KMS-11 (cell line): ENCODE measurements at regions not wholly inside any gene's neighbourhood (a gene's known extent, or its start where the extent isn't known, plus 50 kb on each side); places are given as distances from the start of the nearest gene placed in this dataset.

ENCODE experiments used
- H2AFZ ChIP-seq: fragments of 200-600 bp; sonication (generic); 2 replicates; pipeline ENCODE4 v1.6.1; 2016; ENCODE audit warnings: antibody characterized with exemption, mixed run types, low read depth
- H3K27ac ChIP-seq: fragments of 200-600 bp; sonication (generic); 2 replicates; pipeline ENCODE4 v1.6.1; 2016; ENCODE audit warnings: mild to moderate bottlenecking, mixed run types
- H3K27me3 ChIP-seq: fragments of 200-600 bp; sonication (generic); 2 replicates; pipeline ENCODE4 v1.6.1; 2017; ENCODE audit warnings: mild to moderate bottlenecking, low read depth, mixed run types, moderate library complexity; ENCODE audit not compliant: insufficient read depth
- H3K36me3 ChIP-seq: fragments of 200-600 bp; sonication (generic); 2 replicates; pipeline ENCODE4 v1.6.1; 2017; ENCODE audit warnings: mild to moderate bottlenecking, mixed run types; ENCODE audit not compliant: insufficient read depth
- H3K4me1 ChIP-seq: fragments of 200-600 bp; sonication (generic); 2 replicates; pipeline ENCODE4 v1.6.1; 2016; ENCODE audit warnings: mild to moderate bottlenecking, low read depth, mixed run types; ENCODE audit not compliant: poor library complexity, severe bottlenecking
- H3K4me2 ChIP-seq: fragments of 200-600 bp; sonication (generic); 2 replicates; pipeline ENCODE4 v1.7.0; 2016; ENCODE audit warnings: mild to moderate bottlenecking, mixed run types
- H3K4me3 ChIP-seq: fragments of 200-600 bp; sonication (generic); IDR thresholded peaks from 2 replicates; pipeline ENCODE4 v1.6.1; 2017; ENCODE audit warnings: low read depth, low read length, mixed read lengths; ENCODE audit not compliant: insufficient read depth
- H3K79me2 ChIP-seq: fragments of 200-600 bp; sonication (generic); 2 replicates; pipeline ENCODE4 v1.6.1; 2016; ENCODE audit warnings: low read depth, mixed run types; ENCODE audit not compliant: insufficient read depth
- H3K9ac ChIP-seq: fragments of 200-600 bp; sonication (generic); 2 replicates; pipeline ENCODE4 v1.6.1; 2016; ENCODE audit warnings: mild to moderate bottlenecking, mixed run types
- H4K20me1 ChIP-seq: fragments of 200-600 bp; sonication (generic); 2 replicates; pipeline ENCODE4 v1.6.1; 2016; ENCODE audit warnings: mild to moderate bottlenecking, mixed run types; ENCODE audit not compliant: insufficient read depth
- TF ChIP-seq, protein P1 (sequence below): fragments of 200-600 bp; sonication (generic); conservative IDR thresholded peaks from 2 replicates; pipeline ENCODE4 v1.6.1; 2017; ENCODE audit warnings: low read depth, mild to moderate bottlenecking, antibody characterized with exemption, low read length, moderate library complexity, mixed read lengths

GRCh38 chr4:43341741-43342140, 449.2 kb downstream of the GRXCR1 start:
- H2AFZ ChIP-seq = no peak overlapping the region
- no peaks in the 10 kb centered on the region for H4K20me1 ChIP-seq
- no peaks in the 10 kb centered on the region for H3K27me3 ChIP-seq
- H3K27ac ChIP-seq = no peak overlapping the region
- TF ChIP-seq, protein P1, sequence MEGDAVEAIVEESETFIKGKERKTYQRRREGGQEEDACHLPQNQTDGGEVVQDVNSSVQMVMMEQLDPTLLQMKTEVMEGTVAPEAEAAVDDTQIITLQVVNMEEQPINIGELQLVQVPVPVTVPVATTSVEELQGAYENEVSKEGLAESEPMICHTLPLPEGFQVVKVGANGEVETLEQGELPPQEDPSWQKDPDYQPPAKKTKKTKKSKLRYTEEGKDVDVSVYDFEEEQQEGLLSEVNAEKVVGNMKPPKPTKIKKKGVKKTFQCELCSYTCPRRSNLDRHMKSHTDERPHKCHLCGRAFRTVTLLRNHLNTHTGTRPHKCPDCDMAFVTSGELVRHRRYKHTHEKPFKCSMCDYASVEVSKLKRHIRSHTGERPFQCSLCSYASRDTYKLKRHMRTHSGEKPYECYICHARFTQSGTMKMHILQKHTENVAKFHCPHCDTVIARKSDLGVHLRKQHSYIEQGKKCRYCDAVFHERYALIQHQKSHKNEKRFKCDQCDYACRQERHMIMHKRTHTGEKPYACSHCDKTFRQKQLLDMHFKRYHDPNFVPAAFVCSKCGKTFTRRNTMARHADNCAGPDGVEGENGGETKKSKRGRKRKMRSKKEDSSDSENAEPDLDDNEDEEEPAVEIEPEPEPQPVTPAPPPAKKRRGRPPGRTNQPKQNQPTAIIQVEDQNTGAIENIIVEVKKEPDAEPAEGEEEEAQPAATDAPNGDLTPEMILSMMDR = no peak
- H3K4me2 ChIP-seq = no peak overlapping the region
- no peaks in the 10 kb centered on the region for H3K79me2 ChIP-seq
- H3K4me1 ChIP-seq = no peaks in the 10 kb centered on the region
- no peak overlapping the region for H3K9ac ChIP-seq
- H3K4me3 ChIP-seq = no peak overlapping the region
- H3K36me3 ChIP-seq = no peaks in the 10 kb centered on the region

DNA sequence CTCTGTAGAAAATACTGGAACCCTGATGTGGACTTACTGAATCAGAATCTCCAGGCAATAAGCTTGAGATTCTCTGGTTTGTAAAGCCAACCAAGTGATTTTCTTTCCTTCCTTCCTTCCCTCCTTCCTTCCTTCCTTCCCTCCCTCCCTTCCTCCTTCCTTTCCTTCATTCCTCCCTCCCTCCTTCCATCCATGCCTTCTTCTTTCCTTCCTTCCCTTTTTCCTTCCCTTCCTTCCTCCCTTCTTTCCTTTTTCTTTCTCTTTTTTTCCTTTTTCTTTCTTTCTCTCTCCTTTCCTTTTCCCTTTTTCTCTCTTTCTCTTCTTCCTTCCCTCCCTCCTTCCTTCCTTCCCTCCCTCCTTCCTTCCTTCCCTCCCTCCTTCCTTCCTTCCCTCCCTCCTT, 450.8 kb downstream of the GRXCR1 start:
- H3K27ac ChIP-seq = no peak overlapping the region
- no peak overlapping the region for H3K4me2 ChIP-seq
- H2AFZ ChIP-seq = no peak overlapping the region
- H3K79me2 ChIP-seq = no peaks in the 10 kb centered on the region
- no peak overlapping the region for H3K9ac ChIP-seq
- no peaks in the 10 kb centered on the region for H3K27me3 ChIP-seq
- H3K4me3 ChIP-seq = no peak overlapping the region
- H4K20me1 ChIP-seq = no peaks in the 10 kb centered on the region
- H3K4me1 ChIP-seq = no peaks in the 10 kb centered on the region
- no peaks in the 10 kb centered on the region for H3K36me3 ChIP-seq
- TF ChIP-seq, protein P1 = no peak

- Histone ChIP-seq H4K20me1 (no peaks in the 10 kb centered on the region), H3K27me3 (no peaks in the 10 kb centered on the region), H3K9ac (no peak overlapping the region), H3K27ac (no peak overlapping the region), H3K4me3 (no peak overlapping the region), H3K79me2 (no peaks in the 10 kb centered on the region), H3K4me1 (no peaks in the 10 kb centered on the region), H2AFZ (no peak overlapping the region), H3K36me3 (no peaks in the 10 kb centered on the region), H3K4me2 (no peak overlapping the region)
- TF ChIP-seq, protein P1 = no peak
Measured at GRCh38 chr4:43345323-43345925, 452.9 kb downstream of the GRXCR1 start.

- Histone ChIP-seq H3K4me1 (no peaks in the 10 kb centered on the region), H3K4me3 (no peak overlapping the region), H3K27ac (no peak overlapping the region), H3K9ac (no peak overlapping the region), H3K27me3 (no peaks in the 10 kb centered on the region), H3K36me3 (no peaks in the 10 kb centered on the region), H3K79me2 (no peaks in the 10 kb centered on the region), H4K20me1 (no peaks in the 10 kb centered on the region), H3K4me2 (no peak overlapping the region), H2AFZ (no peak overlapping the region)
- TF ChIP-seq, protein P1 = no peak
Measured at GRCh38 chr4:43348591-43348990, 456.1 kb downstream of the GRXCR1 start.
